ENCODE measurements at regions not wholly inside any gene's neighbourhood (a gene's known extent, or its start where the extent isn't known, plus 50 kb on each side); places are given as distances from the start of the nearest gene placed in this dataset.

- no peak overlapping the region for H3K4me3 ChIP-seq (ENCODE audit: low read depth in 1 of 3, low read length in 3 of 3)
- H3K27ac ChIP-seq (ENCODE audit: low read depth in 1 of 3, low read length in 2 of 3), result no peak overlapping the region
- DNase-seq, result no peak
- no peaks in the 10 kb centered on the region for H3K27me3 ChIP-seq (ENCODE audit: control insufficient read depth in 3 of 3, insufficient read depth in 3 of 3, low read length in 3 of 3)
- H3K9me3 ChIP-seq (ENCODE audit: control insufficient read depth in 2 of 2, insufficient read depth in 1 of 2, low read depth in 1 of 2, low read length in 1 of 2), result no peaks in the 10 kb centered on the region
- H3K4me1 ChIP-seq (ENCODE audit: control insufficient read depth in 3 of 3, insufficient read depth in 2 of 3, low read depth in 1 of 3, low read length in 2 of 3), result no peaks in the 10 kb centered on the region
- no peak for FAIRE-seq
- WGBS, 3 donors, result 69 to 85% (median 83%) methylated on average over 2 of the region's 2 CpGs
- H3K36me3 ChIP-seq (ENCODE audit: control insufficient read depth in 3 of 3, insufficient read depth in 2 of 3, low read depth in 1 of 3, low read length in 3 of 3), result no peaks in the 10 kb centered on the region
Observed at GRCh38 chr11:80973786-80974185, 1533.0 kb upstream of the TENM4 start.

DNA sequence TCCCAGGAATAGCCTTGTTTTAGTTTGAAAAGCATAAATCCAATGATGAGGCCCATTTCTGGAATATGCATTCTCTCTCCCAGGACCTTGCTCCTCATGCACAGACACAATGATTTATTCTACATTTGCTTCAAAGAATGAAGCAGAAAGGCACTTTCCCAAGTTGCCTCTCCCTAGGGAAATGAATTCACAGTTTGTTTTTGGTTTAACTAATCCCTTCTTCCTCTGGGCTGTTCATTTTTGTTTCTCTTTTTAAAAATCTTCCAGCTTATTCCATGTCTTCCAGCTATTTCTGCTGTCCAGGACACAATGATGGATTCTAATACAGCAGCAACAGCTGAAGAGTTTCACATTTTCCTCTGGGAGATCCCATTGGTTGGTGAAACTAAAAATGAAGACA, 1529.2 kb upstream of the TENM4 start:
- Histone ChIP-seq H3K27ac (ENCODE audit: low read depth in 1 of 3, low read length in 2 of 3) (no peak overlapping the region), H3K27me3 (ENCODE audit: control insufficient read depth in 3 of 3, insufficient read depth in 3 of 3, low read length in 3 of 3) (no peaks in the 10 kb centered on the region), H3K9me3 (ENCODE audit: control insufficient read depth in 2 of 2, insufficient read depth in 1 of 2, low read depth in 1 of 2, low read length in 1 of 2) (no peaks in the 10 kb centered on the region), H3K36me3 (ENCODE audit: control insufficient read depth in 3 of 3, insufficient read depth in 2 of 3, low read depth in 1 of 3, low read length in 3 of 3) (no peaks in the 10 kb centered on the region), H3K4me3 (ENCODE audit: low read depth in 1 of 3, low read length in 3 of 3) (no peak overlapping the region), H3K4me1 (ENCODE audit: control insufficient read depth in 3 of 3, insufficient read depth in 2 of 3, low read depth in 1 of 3, low read length in 2 of 3) (no peaks in the 10 kb centered on the region)
- FAIRE-seq (no peak), DNase-seq (no peak)

DNA sequence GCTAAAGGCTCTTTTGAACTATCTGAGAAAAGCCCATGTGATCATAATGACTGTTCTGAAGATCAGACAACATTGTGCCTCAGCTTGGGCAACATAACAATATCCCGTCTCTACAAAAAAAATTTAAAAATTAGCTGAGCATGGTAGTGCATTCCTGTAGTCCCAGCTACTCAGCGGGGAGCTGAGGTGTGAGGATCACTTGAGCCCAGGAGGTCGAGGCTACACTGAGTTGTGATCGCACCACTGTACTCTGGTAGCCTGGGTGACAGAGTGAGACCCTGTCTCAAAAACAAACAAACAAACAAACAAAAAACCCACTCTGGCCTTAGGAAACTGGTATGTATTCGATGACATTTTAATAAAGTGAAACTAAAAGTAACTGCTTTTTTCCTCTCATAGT, 1526.8 kb upstream of the TENM4 start:
- no peaks in the 10 kb centered on the region for H3K27me3 ChIP-seq (ENCODE audit: control insufficient read depth in 3 of 3, insufficient read depth in 3 of 3, low read length in 3 of 3)
- WGBS, 3 donors, result 74 to 79% (median 75%) methylated on average over 5 of the region's 5 CpGs
- H3K4me1 ChIP-seq (ENCODE audit: control insufficient read depth in 3 of 3, insufficient read depth in 2 of 3, low read depth in 1 of 3, low read length in 2 of 3), result no peaks in the 10 kb centered on the region
- no peak overlapping the region for H3K4me3 ChIP-seq (ENCODE audit: low read depth in 1 of 3, low read length in 3 of 3)
- H3K36me3 ChIP-seq (ENCODE audit: control insufficient read depth in 3 of 3, insufficient read depth in 2 of 3, low read depth in 1 of 3, low read length in 3 of 3), result no peaks in the 10 kb centered on the region
- FAIRE-seq (no peak), DNase-seq (no peak)
- no peaks in the 10 kb centered on the region for H3K9me3 ChIP-seq (ENCODE audit: control insufficient read depth in 2 of 2, insufficient read depth in 1 of 2, low read depth in 1 of 2, low read length in 1 of 2)
- H3K27ac ChIP-seq (ENCODE audit: low read depth in 1 of 3, low read length in 2 of 3), result no peak overlapping the region

DNA sequence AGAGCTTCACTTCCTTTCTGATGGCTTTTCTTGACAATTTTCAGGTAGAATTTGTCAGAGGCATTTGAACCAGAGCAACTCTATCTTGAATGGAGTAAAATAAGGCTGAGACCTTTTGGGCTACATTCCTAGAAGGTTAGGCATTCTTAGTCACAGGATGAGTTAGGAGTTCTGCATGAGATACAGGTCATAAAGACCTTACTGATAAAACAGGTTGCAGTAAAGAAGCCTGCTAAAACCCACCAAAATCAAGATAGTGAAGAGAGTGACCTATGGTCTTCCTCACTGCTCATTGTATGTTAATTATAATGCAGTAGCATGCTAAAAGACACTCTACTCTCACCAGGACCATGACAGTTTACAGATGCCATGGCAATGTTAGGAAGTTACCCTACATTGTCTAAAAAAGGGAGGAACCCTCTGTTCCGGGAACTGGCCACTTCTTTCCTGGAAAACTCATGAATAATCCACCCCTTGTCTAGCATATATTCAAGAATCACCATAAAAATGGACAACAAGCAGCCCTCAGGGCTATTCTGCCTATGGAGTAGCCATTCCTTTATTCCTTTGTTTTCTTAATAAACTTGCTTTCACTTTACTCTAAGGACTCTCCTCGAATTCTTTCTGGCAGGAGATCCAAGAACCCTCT, 1519.7 kb upstream of the TENM4 start:
- DNase-seq (no peak), FAIRE-seq (no peak)
- no peak overlapping the region for H3K27ac ChIP-seq (ENCODE audit: low read depth in 1 of 3, low read length in 2 of 3)
- 55 to 69% (median 57%) methylated on average over 2 of the region's 2 CpGs for WGBS, 3 donors
- H3K36me3 ChIP-seq (ENCODE audit: control insufficient read depth in 3 of 3, insufficient read depth in 2 of 3, low read depth in 1 of 3, low read length in 3 of 3), result no peaks in the 10 kb centered on the region
- no peaks in the 10 kb centered on the region for H3K9me3 ChIP-seq (ENCODE audit: control insufficient read depth in 2 of 2, insufficient read depth in 1 of 2, low read depth in 1 of 2, low read length in 1 of 2)
- H3K4me3 ChIP-seq (ENCODE audit: low read depth in 1 of 3, low read length in 3 of 3), result no peak overlapping the region
- no peaks in the 10 kb centered on the region for H3K27me3 ChIP-seq (ENCODE audit: control insufficient read depth in 3 of 3, insufficient read depth in 3 of 3, low read length in 3 of 3)
- H3K4me1 ChIP-seq (ENCODE audit: control insufficient read depth in 3 of 3, insufficient read depth in 2 of 3, low read depth in 1 of 3, low read length in 2 of 3), result no peaks in the 10 kb centered on the region

- 93 to 94% (median 93%) methylated on average over 2 of the region's 2 CpGs for WGBS, 3 donors
- no peak for FAIRE-seq
Observed at GRCh38 chr11:80959751-80960150, 1518.9 kb upstream of the TENM4 start.

DNA sequence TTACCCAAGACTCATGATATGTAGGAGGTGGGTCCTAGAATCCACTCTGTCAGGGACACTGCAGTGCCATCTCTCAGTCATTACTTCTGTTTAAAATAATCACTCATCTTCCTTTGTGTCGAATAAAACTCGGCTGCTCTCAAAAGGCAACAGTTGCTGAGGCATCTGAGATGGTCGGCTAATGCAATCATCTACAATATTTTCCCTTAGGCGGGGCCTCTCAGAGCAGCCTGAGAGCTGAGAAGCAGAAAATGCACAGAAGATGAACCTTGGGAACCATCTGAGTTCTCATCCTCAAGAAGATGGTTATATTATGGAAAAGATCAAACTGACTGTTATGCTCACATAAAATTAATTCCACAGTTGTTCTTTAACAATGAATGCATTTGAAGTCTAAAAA, 1518.2 kb upstream of the TENM4 start:
- no peak for DNase-seq
- no peaks in the 10 kb centered on the region for H3K4me1 ChIP-seq (ENCODE audit: control insufficient read depth in 3 of 3, insufficient read depth in 2 of 3, low read depth in 1 of 3, low read length in 2 of 3)
- H3K4me3 ChIP-seq (ENCODE audit: low read depth in 1 of 3, low read length in 3 of 3), result no peak overlapping the region
- no peaks in the 10 kb centered on the region for H3K36me3 ChIP-seq (ENCODE audit: control insufficient read depth in 3 of 3, insufficient read depth in 2 of 3, low read depth in 1 of 3, low read length in 3 of 3)
- WGBS, 3 donors, result 64 to 82% (median 74%) methylated on average over 4 of the region's 4 CpGs
- no peak for FAIRE-seq
- no peak overlapping the region for H3K27ac ChIP-seq (ENCODE audit: low read depth in 1 of 3, low read length in 2 of 3)
- H3K9me3 ChIP-seq (ENCODE audit: control insufficient read depth in 2 of 2, insufficient read depth in 1 of 2, low read depth in 1 of 2, low read length in 1 of 2), result no peaks in the 10 kb centered on the region
- H3K27me3 ChIP-seq (ENCODE audit: control insufficient read depth in 3 of 3, insufficient read depth in 3 of 3, low read length in 3 of 3), result no peaks in the 10 kb centered on the region

More at GRCh38 chr11:80959751-80960150, 1518.9 kb upstream of the TENM4 start:
- no peaks in the 10 kb centered on the region for H3K36me3 ChIP-seq (ENCODE audit: control insufficient read depth in 3 of 3, insufficient read depth in 2 of 3, low read depth in 1 of 3, low read length in 3 of 3)
- no peaks in the 10 kb centered on the region for H3K4me1 ChIP-seq (ENCODE audit: control insufficient read depth in 3 of 3, insufficient read depth in 2 of 3, low read depth in 1 of 3, low read length in 2 of 3)
- no peak overlapping the region for H3K4me3 ChIP-seq (ENCODE audit: low read depth in 1 of 3, low read length in 3 of 3)
- H3K27me3 ChIP-seq (ENCODE audit: control insufficient read depth in 3 of 3, insufficient read depth in 3 of 3, low read length in 3 of 3), result no peaks in the 10 kb centered on the region
- no peaks in the 10 kb centered on the region for H3K9me3 ChIP-seq (ENCODE audit: control insufficient read depth in 2 of 2, insufficient read depth in 1 of 2, low read depth in 1 of 2, low read length in 1 of 2)
- no peak overlapping the region for H3K27ac ChIP-seq (ENCODE audit: low read depth in 1 of 3, low read length in 2 of 3)
- DNase-seq, result no peak

DNA sequence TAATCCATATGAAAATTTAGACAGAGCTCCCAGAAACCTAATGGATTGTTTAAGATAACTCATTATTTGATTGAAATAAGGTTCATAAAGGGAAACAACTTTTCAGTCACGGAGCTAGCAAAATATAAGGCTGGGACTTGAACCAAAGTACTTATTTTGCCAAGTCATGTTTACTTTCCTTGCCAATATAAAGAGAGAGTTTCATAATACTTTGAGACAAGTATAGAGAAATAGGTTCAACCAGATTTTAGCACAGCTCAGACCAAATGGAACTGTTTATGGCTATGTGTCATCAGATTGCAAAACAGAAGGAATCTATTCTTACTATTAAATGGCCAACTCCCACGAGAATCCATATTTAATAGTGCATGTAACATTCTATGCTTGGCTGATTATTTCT, 1517.5 kb upstream of the TENM4 start:
- no peak overlapping the region for H3K4me3 ChIP-seq (ENCODE audit: low read depth in 1 of 3, low read length in 3 of 3)
- no peaks in the 10 kb centered on the region for H3K27me3 ChIP-seq (ENCODE audit: control insufficient read depth in 3 of 3, insufficient read depth in 3 of 3, low read length in 3 of 3)
- H3K4me1 ChIP-seq (ENCODE audit: control insufficient read depth in 3 of 3, insufficient read depth in 2 of 3, low read depth in 1 of 3, low read length in 2 of 3), result no peaks in the 10 kb centered on the region
- H3K9me3 ChIP-seq (ENCODE audit: control insufficient read depth in 2 of 2, insufficient read depth in 1 of 2, low read depth in 1 of 2, low read length in 1 of 2), result no peaks in the 10 kb centered on the region
- DNase-seq (no peak), FAIRE-seq (no peak)
- no peaks in the 10 kb centered on the region for H3K36me3 ChIP-seq (ENCODE audit: control insufficient read depth in 3 of 3, insufficient read depth in 2 of 3, low read depth in 1 of 3, low read length in 3 of 3)
- WGBS, 3 donors, result 43 to 62% (median 50%) methylated on average over 2 of the region's 2 CpGs
- H3K27ac ChIP-seq (ENCODE audit: low read depth in 1 of 3, low read length in 2 of 3), result no peak overlapping the region

GRCh38 chr11:80955588-80955987, 1514.8 kb upstream of the TENM4 start:
- no peak overlapping the region for H3K27ac ChIP-seq (ENCODE audit: low read depth in 1 of 3, low read length in 2 of 3)
- H3K4me1 ChIP-seq (ENCODE audit: control insufficient read depth in 3 of 3, insufficient read depth in 2 of 3, low read depth in 1 of 3, low read length in 2 of 3), result no peaks in the 10 kb centered on the region
- no peaks in the 10 kb centered on the region for H3K36me3 ChIP-seq (ENCODE audit: control insufficient read depth in 3 of 3, insufficient read depth in 2 of 3, low read depth in 1 of 3, low read length in 3 of 3)
- no peaks in the 10 kb centered on the region for H3K27me3 ChIP-seq (ENCODE audit: control insufficient read depth in 3 of 3, insufficient read depth in 3 of 3, low read length in 3 of 3)
- no peak for FAIRE-seq
- H3K4me3 ChIP-seq (ENCODE audit: low read depth in 1 of 3, low read length in 3 of 3), result no peak overlapping the region
- DNase-seq, result no peak
- WGBS, 3 donors, result 84 to 87% (median 86%) methylated on average over 7 of the region's 7 CpGs
- H3K9me3 ChIP-seq (ENCODE audit: control insufficient read depth in 2 of 2, insufficient read depth in 1 of 2, low read depth in 1 of 2, low read length in 1 of 2), result no peaks in the 10 kb centered on the region

GRCh38 chr11:80948781-80949180, 1508.0 kb upstream of the TENM4 start:
- Histone ChIP-seq H3K4me3 (ENCODE audit: low read depth in 1 of 3, low read length in 3 of 3) (no peak overlapping the region), H3K9me3 (ENCODE audit: control insufficient read depth in 2 of 2, insufficient read depth in 1 of 2, low read depth in 1 of 2, low read length in 1 of 2) (no peaks in the 10 kb centered on the region), H3K27me3 (ENCODE audit: control insufficient read depth in 3 of 3, insufficient read depth in 3 of 3, low read length in 3 of 3) (no peaks in the 10 kb centered on the region), H3K36me3 (ENCODE audit: control insufficient read depth in 3 of 3, insufficient read depth in 2 of 3, low read depth in 1 of 3, low read length in 3 of 3) (no peaks in the 10 kb centered on the region), H3K4me1 (ENCODE audit: control insufficient read depth in 3 of 3, insufficient read depth in 2 of 3, low read depth in 1 of 3, low read length in 2 of 3) (no peaks in the 10 kb centered on the region), H3K27ac (ENCODE audit: low read depth in 1 of 3, low read length in 2 of 3) (no peak overlapping the region)
- WGBS, 3 donors, result 95 to 96% (median 96%) methylated on average over 2 of the region's 2 CpGs
- FAIRE-seq (no peak), DNase-seq (no peak)

Measured in small intestine (tissue), 7 donors.